HepG2 (cell line): ENCODE measurements at regions not wholly inside any gene's neighbourhood (a gene's known extent, or its start where the extent isn't known, plus 50 kb on each side); places are given as distances from the start of the nearest gene placed in this dataset.

Experiments
- ASH2L ChIP-seq: fragments of 300-600, 200-600 bp; sonication (generic); IDR thresholded peaks from 2 replicates; pipeline ENCODE4 v1.7.0; 2017; ENCODE audit warnings: low read depth, mild to moderate bottlenecking, moderate library complexity, mixed read lengths, low read length; ENCODE audit not compliant: insufficient read length
- BATF2 ChIP-seq: sonication (generic); formaldehyde crosslinking; IDR thresholded peaks from 2 replicates; pipeline ENCODE4 v1.8.0; 2022; ENCODE audit warnings: mild to moderate bottlenecking, missing genetic modification reagents, moderate library complexity
- DMAP1 ChIP-seq: IDR thresholded peaks from 2 replicates; pipeline ENCODE4 v1.6.1; 2016
- DR1 ChIP-seq: sonication (generic); formaldehyde crosslinking; IDR thresholded peaks from 2 replicates; pipeline ENCODE4 v1.8.0; 2021; ENCODE audit warnings: mild to moderate bottlenecking, missing genetic modification reagents, inconsistent platforms
- ELF1 ChIP-seq: sonication (generic); formaldehyde crosslinking; IDR thresholded peaks from 2 replicates; pipeline ENCODE4 v1.4.0; 2020; ENCODE audit warnings: missing genetic modification reagents
- FOXP1 ChIP-seq, 2 experiments: fragments of 450-650 bp in 1 of 2; IDR thresholded peaks; 2 replicates each; pipeline ENCODE4 v1.6.1; 2017 to 2018; ENCODE audit warnings: antibody characterized with exemption in 1 of 2
- GZF1 ChIP-seq: sonication (generic); formaldehyde crosslinking; IDR thresholded peaks from 2 replicates; pipeline ENCODE4 v1.5.1; 2020; ENCODE audit warnings: mild to moderate bottlenecking, missing genetic modification reagents
- IRF2 ChIP-seq: IDR thresholded peaks from 2 replicates; pipeline ENCODE4 v1.6.1; 2018; ENCODE audit warnings: missing genetic modification reagents, missing compliant biosample characterization
- KDM1A ChIP-seq: IDR thresholded peaks from 2 replicates; pipeline ENCODE4 v1.6.1; 2016; ENCODE audit warnings: missing compliant biosample characterization
- KLF6 ChIP-seq: IDR thresholded peaks from 2 replicates; pipeline ENCODE4 v1.8.0; 2016; ENCODE audit warnings: missing biosample characterization, missing genetic modification reagents
- KMT2A ChIP-seq: sonication (generic); formaldehyde crosslinking; IDR thresholded peaks from 2 replicates; pipeline ENCODE4 v1.4.0; 2020; ENCODE audit warnings: missing genetic modification reagents
- LCORL ChIP-seq, 2 experiments: fragments of 450-650 bp in 1 of 2; sonication (generic) in 1 of 2; formaldehyde crosslinking in 1 of 2; IDR thresholded peaks; 2 replicates each; pipeline versions ENCODE4 v1.5.0 to v1.6.1; 2017 to 2020; ENCODE audit warnings: antibody characterized with exemption in 1 of 2, missing genetic modification reagents in 1 of 2
- POLR2AphosphoS5 ChIP-seq: IDR thresholded peaks from 2 replicates; pipeline ENCODE4 v1.6.1; 2012; ENCODE audit warnings: low read depth, low read length
- PRDM4 ChIP-seq: sonication (generic); formaldehyde crosslinking; IDR thresholded peaks from 2 replicates; pipeline ENCODE4 v1.9.0; 2021; ENCODE audit warnings: missing genetic modification reagents, borderline replicate concordance
- RAD51 ChIP-seq: fragments of 450-650 bp; IDR thresholded peaks from 2 replicates; pipeline ENCODE4 v1.6.1; 2016; ENCODE audit warnings: borderline replicate concordance
- RARA ChIP-seq: IDR thresholded peaks from 2 replicates; pipeline ENCODE4 v1.6.1; 2016; ENCODE audit warnings: missing genetic modification reagents, missing compliant biosample characterization
- REXO4 ChIP-seq: sonication (generic); formaldehyde crosslinking; IDR thresholded peaks from 2 replicates; pipeline ENCODE4 v1.8.0; 2022; ENCODE audit warnings: missing genetic modification reagents, mild to moderate bottlenecking, borderline replicate concordance
- SIX1 ChIP-seq: sonication (generic); formaldehyde crosslinking; IDR thresholded peaks from 2 replicates; pipeline ENCODE4 v1.4.0; 2020; ENCODE audit warnings: missing genetic modification reagents, borderline replicate concordance
- U2AF2 ChIP-seq: fragments of 200-400 bp; formaldehyde crosslinking; IDR thresholded peaks from 2 replicates; pipeline ENCODE4 v1.6.1; 2017; ENCODE audit warnings: low read depth, mild to moderate bottlenecking, low read length
- ZC3H13 ChIP-seq: sonication (generic); formaldehyde crosslinking; IDR thresholded peaks from 2 replicates; pipeline ENCODE4 v1.8.1; 2023; ENCODE audit warnings: mild to moderate bottlenecking, missing genetic modification reagents, moderate library complexity
- ZMYM2 ChIP-seq: sonication (generic); formaldehyde crosslinking; IDR thresholded peaks from 2 replicates; pipeline ENCODE4 v1.8.0; 2022; ENCODE audit warnings: mild to moderate bottlenecking, missing genetic modification reagents
- ZNF205 ChIP-seq: IDR thresholded peaks from 2 replicates; pipeline ENCODE4 v1.6.1; 2018; ENCODE audit warnings: missing biosample characterization, missing genetic modification reagents
- ZNF263 ChIP-seq: sonication (generic); formaldehyde crosslinking; IDR thresholded peaks from 2 replicates; pipeline ENCODE4 v1.4.0; 2020; ENCODE audit warnings: missing genetic modification reagents
- ZNF446 ChIP-seq: sonication (generic); formaldehyde crosslinking; IDR thresholded peaks from 2 replicates; pipeline ENCODE4 v1.5.0; 2020; ENCODE audit warnings: mild to moderate bottlenecking, missing genetic modification reagents
- ZNF839 ChIP-seq: sonication (generic); formaldehyde crosslinking; IDR thresholded peaks from 2 replicates; pipeline ENCODE4 v1.4.0; 2020; ENCODE audit warnings: missing genetic modification reagents, mild to moderate bottlenecking, borderline replicate concordance
- ZSCAN21 ChIP-seq: sonication (generic); formaldehyde crosslinking; IDR thresholded peaks from 2 replicates; pipeline ENCODE4 v1.8.0; 2022; ENCODE audit warnings: mild to moderate bottlenecking, missing genetic modification reagents, moderate library complexity, borderline replicate concordance
- TF ChIP-seq, protein P1 (sequence below): sonication (generic); formaldehyde crosslinking; IDR thresholded peaks from 2 replicates; pipeline ENCODE4 v1.8.0; 2022; ENCODE audit warnings: mild to moderate bottlenecking, missing genetic modification reagents; ENCODE audit not compliant: insufficient replicate concordance

- TF ChIP-seq ELF1 (CRISPR knock-in tag): peak; percentile 67
- TF ChIP-seq ZMYM2: no peak
- no peak for TF ChIP-seq ZNF839
- TF ChIP-seq ZNF446 (CRISPR knock-in tag): no peak
- TF ChIP-seq ZNF263 (CRISPR knock-in tag): peak; percentile 74
- peak; percentile 74 for TF ChIP-seq ASH2L
- no peak for TF ChIP-seq RAD51
- no peak for TF ChIP-seq BATF2 (CRISPR knock-in tag)
- TF ChIP-seq GZF1 (CRISPR knock-in tag): peak; percentile 66; the same call in 1 of the 2 replicates
- TF ChIP-seq SIX1 (CRISPR knock-in tag): peak; percentile 95
- TF ChIP-seq POLR2AphosphoS5: no peak; the same call in none of the 2 replicates
- TF ChIP-seq, protein P1, sequence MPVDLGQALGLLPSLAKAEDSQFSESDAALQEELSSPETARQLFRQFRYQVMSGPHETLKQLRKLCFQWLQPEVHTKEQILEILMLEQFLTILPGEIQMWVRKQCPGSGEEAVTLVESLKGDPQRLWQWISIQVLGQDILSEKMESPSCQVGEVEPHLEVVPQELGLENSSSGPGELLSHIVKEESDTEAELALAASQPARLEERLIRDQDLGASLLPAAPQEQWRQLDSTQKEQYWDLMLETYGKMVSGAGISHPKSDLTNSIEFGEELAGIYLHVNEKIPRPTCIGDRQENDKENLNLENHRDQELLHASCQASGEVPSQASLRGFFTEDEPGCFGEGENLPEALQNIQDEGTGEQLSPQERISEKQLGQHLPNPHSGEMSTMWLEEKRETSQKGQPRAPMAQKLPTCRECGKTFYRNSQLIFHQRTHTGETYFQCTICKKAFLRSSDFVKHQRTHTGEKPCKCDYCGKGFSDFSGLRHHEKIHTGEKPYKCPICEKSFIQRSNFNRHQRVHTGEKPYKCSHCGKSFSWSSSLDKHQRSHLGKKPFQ (CRISPR knock-in tag): peak; percentile 61
- TF ChIP-seq DMAP1 (CRISPR knock-in tag): peak; percentile 90
- no peak; the same call in 1 of the 2 replicates for TF ChIP-seq FOXP1 (IDR thresholded peaks at IDR 0.05)
- TF ChIP-seq FOXP1 (CRISPR knock-in tag; IDR thresholded peaks at IDR 0.05): peak; percentile 95
- TF ChIP-seq REXO4 (CRISPR knock-in tag): no peak
- TF ChIP-seq ZC3H13: peak; percentile 75; the same call in 1 of the 2 replicates
- peak; percentile 98 for TF ChIP-seq IRF2
- no peak for TF ChIP-seq DR1
- TF ChIP-seq PRDM4: no peak
- 0 out of 2 replicates have a peak, but pooled peaks have one; percentile 57 for TF ChIP-seq ZNF205 (CRISPR knock-in tag)
- peak; percentile 40; the same call in 1 of the 2 replicates for TF ChIP-seq KLF6
- peak; percentile 43; the same call in 1 of the 2 replicates for TF ChIP-seq ZSCAN21 (CRISPR knock-in tag)
- TF ChIP-seq RARA (CRISPR knock-in tag): peak; percentile 100
- TF ChIP-seq KMT2A (CRISPR knock-in tag): peak; percentile 81
- TF ChIP-seq KDM1A (CRISPR knock-in tag): 0 out of 2 replicates have a peak, but pooled peaks have one; percentile 14
- peak; percentile 74 for TF ChIP-seq LCORL (IDR thresholded peaks at IDR 0.05)
- TF ChIP-seq LCORL (CRISPR knock-in tag; IDR thresholded peaks at IDR 0.05): peak; percentile 100
- TF ChIP-seq U2AF2: no peak
Observed at GRCh38 chr20:50389808-50390684, 120.1 kb upstream of the PTPN1 start (continued).
